GM23338 (cell line): ENCODE measurements at regions not wholly inside any gene's neighbourhood (a gene's known extent, or its start where the extent isn't known, plus 50 kb on each side); places are given as distances from the start of the nearest gene placed in this dataset.

ENCODE experiments used
- ATAC-seq: fragments of 200-7000 bp; cut with Tn5 transposase; 3 replicates; pipeline ENCODE4 v1.9.1; 2020
- DNase-seq: peaks from one replicate; pipeline ENCODE4 v3.0.0-alpha.2; 2015; ENCODE audit warnings: low spot score
- H2AFZ ChIP-seq: fragments of 200-600 bp; sonication (generic); 2 replicates; pipeline ENCODE4 v1.8.0; 2016; ENCODE audit warnings: antibody characterized with exemption, mild to moderate bottlenecking, moderate library complexity
- H3F3A ChIP-seq: fragments of 200-600 bp; sonication (generic); replicated peaks from 2 replicates; pipeline ENCODE4 v1.8.0; 2017; ENCODE audit warnings: antibody characterized with exemption, mixed run types, low read depth
- H3K27ac ChIP-seq: fragments of 200-600 bp; sonication (generic); 2 replicates; pipeline ENCODE4 v1.6.1; 2016; ENCODE audit warnings: low read depth
- H3K27me3 ChIP-seq: fragments of 200-600 bp; sonication (generic); 2 replicates; pipeline ENCODE4 v1.8.0; 2016; ENCODE audit warnings: mild to moderate bottlenecking, mixed run types, moderate library complexity; ENCODE audit not compliant: insufficient read depth
- H3K36me3 ChIP-seq: fragments of 200-600 bp; sonication (generic); 2 replicates; pipeline ENCODE4 v1.8.0; 2016; ENCODE audit warnings: mild to moderate bottlenecking; ENCODE audit not compliant: insufficient read depth
- H3K4me1 ChIP-seq: fragments of 200-600 bp; sonication (generic); 2 replicates; pipeline ENCODE4 v1.8.0; 2016; ENCODE audit warnings: mild to moderate bottlenecking, moderate library complexity; ENCODE audit not compliant: insufficient read depth
- H3K4me2 ChIP-seq: fragments of 200-600 bp; sonication (generic); 2 replicates; pipeline ENCODE4 v1.7.1; 2017; ENCODE audit warnings: mixed run types
- H3K4me3 ChIP-seq: fragments of 200-600 bp; sonication (generic); 2 replicates; pipeline ENCODE4 v1.6.1; 2016; ENCODE audit warnings: mixed run types
- H3K79me2 ChIP-seq: fragments of 200-600 bp; sonication (generic); replicated peaks from 2 replicates; pipeline ENCODE4 v1.8.0; 2017; ENCODE audit warnings: mild to moderate bottlenecking; ENCODE audit not compliant: insufficient read depth
- H3K9me2 ChIP-seq: fragments of 200-600 bp; sonication (generic); 2 replicates; pipeline ENCODE4 v1.8.0; 2017; ENCODE audit not compliant: insufficient read depth
- H4K20me1 ChIP-seq: fragments of 200-600 bp; sonication (generic); replicated peaks from 2 replicates; pipeline ENCODE4 v1.8.0; 2017; ENCODE audit warnings: mild to moderate bottlenecking; ENCODE audit not compliant: insufficient read depth
- H3K27ac Mint-ChIP-seq: 2 replicates; pipeline ENCODE4 v1.8.0; 2020; ENCODE audit warnings: inconsistent platforms, mild to moderate bottlenecking, moderate library complexity, mixed read lengths
- H3K27me3 Mint-ChIP-seq: 3 replicates; pipeline ENCODE4 v1.8.0; 2022; ENCODE audit warnings: low read depth, mild to moderate bottlenecking, moderate library complexity, mixed read lengths, inconsistent platforms; ENCODE audit not compliant: insufficient read depth, poor library complexity
- H3K36me3 Mint-ChIP-seq: 3 replicates; pipeline ENCODE4 v1.8.0; 2021; ENCODE audit warnings: low read depth, mild to moderate bottlenecking, inconsistent platforms, moderate library complexity, mixed read lengths
- H3K4me1 Mint-ChIP-seq: 3 replicates; pipeline ENCODE4 v1.8.0; 2020; ENCODE audit warnings: mild to moderate bottlenecking, inconsistent platforms, mixed read lengths
- H3K4me3 Mint-ChIP-seq: 3 replicates; pipeline ENCODE4 v1.8.0; 2021; ENCODE audit warnings: moderate library complexity, mild to moderate bottlenecking, inconsistent platforms, mixed read lengths
- H3K9me3 Mint-ChIP-seq: 3 replicates; pipeline ENCODE4 v1.8.0; 2020; ENCODE audit warnings: moderate library complexity, mild to moderate bottlenecking, inconsistent platforms, mixed read lengths
- CREB1 ChIP-seq: fragments of 250-450 bp; sonication (Bioruptor Pico); IDR thresholded peaks from 2 replicates; pipeline ENCODE4 v1.5.0; 2020; ENCODE audit warnings: low read depth, mild to moderate bottlenecking, moderate library complexity
- CTCF ChIP-seq, 2 experiments: fragments of 200-600 bp in 1 of 2; sonication (generic) in 1 of 2; conservative IDR thresholded peaks; 2 replicates each; pipeline versions ENCODE4 v1.5.1 to v1.6.1; 2016 to 2017; ENCODE audit warnings: antibody characterized with exemption in 2 of 2, low read depth in 2 of 2, mild to moderate bottlenecking in 2 of 2, moderate library complexity in 1 of 2
- ETS1 ChIP-seq: IDR thresholded peaks from 2 replicates; pipeline ENCODE4 v1.6.1; 2016; ENCODE audit warnings: antibody characterized with exemption
- EZH2 ChIP-seq: fragments of 200-600 bp; sonication (generic); IDR thresholded peaks from one replicate; pipeline ENCODE4 v1.8.0; 2017; ENCODE audit warnings: antibody characterized with exemption, mild to moderate bottlenecking, low read depth; ENCODE audit not compliant: unreplicated experiment
- EZH2phosphoT487 ChIP-seq: fragments of 200-600 bp; sonication (generic); IDR thresholded peaks from one replicate; pipeline ENCODE4 v1.8.1; 2018; ENCODE audit warnings: antibody characterized with exemption; ENCODE audit not compliant: unreplicated experiment
- JUNB ChIP-seq: IDR thresholded peaks from one replicate; pipeline ENCODE4 v1.6.1; 2016; ENCODE audit warnings: antibody characterized with exemption; ENCODE audit not compliant: unreplicated experiment
- NANOG ChIP-seq: IDR thresholded peaks from 2 replicates; pipeline ENCODE4 v1.6.1; 2016; ENCODE audit warnings: antibody characterized with exemption, borderline replicate concordance
- POLR2AphosphoS5 ChIP-seq: IDR thresholded peaks from 2 replicates; pipeline ENCODE4 v1.6.1; 2016; ENCODE audit warnings: antibody characterized with exemption, low read depth
- REST ChIP-seq: IDR thresholded peaks from one replicate; pipeline ENCODE4 v1.6.1; 2018; ENCODE audit warnings: antibody characterized with exemption; ENCODE audit not compliant: unreplicated experiment
- STAT1 ChIP-seq: IDR thresholded peaks from one replicate; pipeline ENCODE4 v1.6.1; 2016; ENCODE audit warnings: antibody characterized with exemption; ENCODE audit not compliant: unreplicated experiment
- ZNF114 ChIP-seq: fragments of 250-450 bp; sonication (Bioruptor Pico); IDR thresholded peaks from 2 replicates; pipeline ENCODE4 v1.5.0; 2020; ENCODE audit warnings: mild to moderate bottlenecking, moderate library complexity
- ZNF331 ChIP-seq: fragments of 250-450 bp; sonication (Bioruptor Pico); IDR thresholded peaks from 2 replicates; pipeline ENCODE4 v1.5.0; 2020; ENCODE audit warnings: low read depth, mild to moderate bottlenecking, moderate library complexity
- ZNF462 ChIP-seq: fragments of 250-450 bp; sonication (Bioruptor Pico); IDR thresholded peaks from 2 replicates; pipeline ENCODE4 v1.5.0; 2020; ENCODE audit warnings: mild to moderate bottlenecking, moderate library complexity

- Histone ChIP-seq H3K4me2 (no peak overlapping the region), H3K27me3 (no peaks in the 10 kb centered on the region), H3K9me2 (0 out of 2 replicates have a peak, but pooled peaks cover 4% of the 10 kb centered on the region), H3K36me3 (no peaks in the 10 kb centered on the region), H4K20me1 (no peaks in the 10 kb centered on the region), H3K79me2 (no peaks in the 10 kb centered on the region), H3K4me1 (no peaks in the 10 kb centered on the region; the same call in 1 of the 2 replicates), H3K4me3 (no peak overlapping the region), H3K27ac (no peak overlapping the region), H2AFZ (no peak overlapping the region), H3F3A (no peaks in the 10 kb centered on the region)
- no peak for ATAC-seq
- Mint-ChIP-seq H3K9me3 (peaks cover 2% of the 10 kb centered on the region; the same call in 1 of the 3 replicates), H3K36me3 (no peaks in the 10 kb centered on the region), H3K4me1 (no peaks in the 10 kb centered on the region), H3K27me3 (no peaks in the 10 kb centered on the region), H3K27ac (no peak overlapping the region), H3K4me3 (no peak overlapping the region)
- DNase-seq: no peak
- TF ChIP-seq STAT1 (no peak), CTCF (conservative IDR thresholded peaks at IDR 0.05; ENCODE audit: low read depth in 2 of 2) (no peak), REST (no peak), EZH2phosphoT487 (no peak), EZH2 (no peak), ZNF331 (no peak), ZNF114 (no peak), CREB1 (no peak), POLR2AphosphoS5 (no peak), JUNB (no peak), ZNF462 (no peak), ETS1 (no peak), NANOG (no peak)
Measured at GRCh38 chr1:70826428-70826827, 221.2 kb downstream of the PTGER3 start.
